ENCODE measurements at regions not wholly inside any gene's neighbourhood (a gene's known extent, or its start where the extent isn't known, plus 50 kb on each side); places are given as distances from the start of the nearest gene placed in this dataset.
A peak's percentile ranks its signal among the peaks of the same experiment; 100 is the strongest.

- Histone ChIP-seq H3K79me2 (replicated peaks; ENCODE audit: insufficient read depth) (no peaks in the 10 kb centered on the region), H4K20me1 (replicated peaks; ENCODE audit: insufficient read depth) (no peaks in the 10 kb centered on the region), H3K27ac (ENCODE audit: low read depth) (no peak overlapping the region), H3K9me2 (ENCODE audit: insufficient read depth) (no peaks in the 10 kb centered on the region), H3K36me3 (ENCODE audit: insufficient read depth) (peaks cover 11% of the 10 kb centered on the region), H2AFZ (peak overlapping the region; percentile 84; the same call in 1 of the 2 replicates), H3K4me1 (ENCODE audit: insufficient read depth) (peaks cover 6% of the 10 kb centered on the region), H3K27me3 (ENCODE audit: insufficient read depth) (no peaks in the 10 kb centered on the region), H3K4me2 (no peak overlapping the region), H3K4me3 (no peak overlapping the region), H3F3A (replicated peaks; ENCODE audit: low read depth) (no peaks in the 10 kb centered on the region)
- Mint-ChIP-seq H3K4me1 (peaks cover 13% of the 10 kb centered on the region), H3K36me3 (ENCODE audit: low read depth) (peaks cover 16% of the 10 kb centered on the region), H3K27ac (no peak overlapping the region), H3K27me3 (ENCODE audit: insufficient read depth, low read depth, poor library complexity) (peaks cover 4% of the 10 kb centered on the region), H3K4me3 (no peak overlapping the region), H3K9me3 (peaks cover 22% of the 10 kb centered on the region)
- TF ChIP-seq EZH2phosphoT487 (IDR thresholded peaks at IDR 0.05; ENCODE audit: unreplicated experiment) (no peak), ZNF114 (CRISPR knock-in tag; IDR thresholded peaks at IDR 0.05) (no peak), ZNF331 (CRISPR knock-in tag; IDR thresholded peaks at IDR 0.05; ENCODE audit: low read depth) (no peak), ETS1 (IDR thresholded peaks at IDR 0.05) (no peak), CREB1 (CRISPR knock-in tag; IDR thresholded peaks at IDR 0.05; ENCODE audit: low read depth) (no peak), ZNF462 (CRISPR knock-in tag; IDR thresholded peaks at IDR 0.05) (no peak), STAT1 (IDR thresholded peaks at IDR 0.05; ENCODE audit: unreplicated experiment) (no peak), REST (IDR thresholded peaks at IDR 0.05; ENCODE audit: unreplicated experiment) (no peak), EZH2 (IDR thresholded peaks at IDR 0.05; ENCODE audit: low read depth, unreplicated experiment) (no peak), JUNB (IDR thresholded peaks at IDR 0.05; ENCODE audit: unreplicated experiment) (no peak), CTCF (conservative IDR thresholded peaks at IDR 0.05; ENCODE audit: low read depth in 2 of 2) (no peak), POLR2AphosphoS5 (IDR thresholded peaks at IDR 0.05; ENCODE audit: low read depth) (no peak)
- ATAC-seq: no peak
- DNase-seq (ENCODE audit: low spot score): no peak
Measured at GRCh38 chr16:74071996-74072535, 224.5 kb upstream of the PSMD7 start.
